ENCODE measurements at regions not wholly inside any gene's neighbourhood (a gene's known extent, or its start where the extent isn't known, plus 50 kb on each side); places are given as distances from the start of the nearest gene placed in this dataset.
"Not testable (repeated sequence)": the region's sequence is repeated elsewhere in the genome, so short reads cannot be mapped to it uniquely, and the experiment has no call there.

DNA sequence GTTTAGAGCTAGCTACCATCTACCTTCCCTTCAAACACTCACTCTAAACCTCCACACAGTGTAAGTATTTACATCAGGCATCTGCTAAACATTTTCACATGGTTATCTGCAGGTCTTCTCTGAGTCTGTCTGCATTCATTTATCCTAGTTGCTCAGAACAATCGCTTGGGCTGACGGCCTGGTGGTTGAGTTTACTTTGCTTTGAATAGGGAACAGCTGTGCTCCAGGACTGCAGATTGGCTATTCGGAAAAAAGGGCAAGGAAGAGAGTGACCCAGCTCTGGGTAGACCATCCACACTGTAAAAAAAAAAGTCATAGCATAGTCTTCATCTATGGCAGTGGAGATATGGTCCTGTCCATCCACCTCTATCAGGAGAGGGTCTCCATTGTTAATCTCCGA lies 115.3 kb upstream of the ESR1 start:
- H3K36me3 ChIP-seq (ENCODE audit: control insufficient read depth, insufficient read depth, low read length): no peaks in the 10 kb centered on the region
- Mint-ChIP-seq H3K27me3 (ENCODE audit: insufficient read depth) (no peaks in the 10 kb centered on the region), H3K27ac (no peak overlapping the region), H3K36me3 (ENCODE audit: low read depth) (no peaks in the 10 kb centered on the region), H3K9me3 (no peaks in the 10 kb centered on the region), H3K4me1 (peaks cover 27% of the 10 kb centered on the region), H3K4me3 (no peak overlapping the region)
- no peak overlapping the region for H3K9ac ChIP-seq (ENCODE audit: extremely low read depth, low read length, poor library complexity, severe bottlenecking)
- H3K9me3 ChIP-seq (ENCODE audit: control insufficient read depth, low read length): no peaks in the 10 kb centered on the region
- WGBS, 2 experiments (ENCODE audit: insufficient coverage in 1 of 2, insufficient read length in 1 of 2): 43 to 46% methylated on average over 3 to 4 of the region's 4 CpGs
- H3K4me3 ChIP-seq (ENCODE audit: low read length): peak overlapping the region; percentile 28
- H3K27me3 ChIP-seq (ENCODE audit: control insufficient read depth, insufficient read depth, low read length, poor library complexity, severe bottlenecking): no peaks in the 10 kb centered on the region
- TF ChIP-seq, protein P1, sequence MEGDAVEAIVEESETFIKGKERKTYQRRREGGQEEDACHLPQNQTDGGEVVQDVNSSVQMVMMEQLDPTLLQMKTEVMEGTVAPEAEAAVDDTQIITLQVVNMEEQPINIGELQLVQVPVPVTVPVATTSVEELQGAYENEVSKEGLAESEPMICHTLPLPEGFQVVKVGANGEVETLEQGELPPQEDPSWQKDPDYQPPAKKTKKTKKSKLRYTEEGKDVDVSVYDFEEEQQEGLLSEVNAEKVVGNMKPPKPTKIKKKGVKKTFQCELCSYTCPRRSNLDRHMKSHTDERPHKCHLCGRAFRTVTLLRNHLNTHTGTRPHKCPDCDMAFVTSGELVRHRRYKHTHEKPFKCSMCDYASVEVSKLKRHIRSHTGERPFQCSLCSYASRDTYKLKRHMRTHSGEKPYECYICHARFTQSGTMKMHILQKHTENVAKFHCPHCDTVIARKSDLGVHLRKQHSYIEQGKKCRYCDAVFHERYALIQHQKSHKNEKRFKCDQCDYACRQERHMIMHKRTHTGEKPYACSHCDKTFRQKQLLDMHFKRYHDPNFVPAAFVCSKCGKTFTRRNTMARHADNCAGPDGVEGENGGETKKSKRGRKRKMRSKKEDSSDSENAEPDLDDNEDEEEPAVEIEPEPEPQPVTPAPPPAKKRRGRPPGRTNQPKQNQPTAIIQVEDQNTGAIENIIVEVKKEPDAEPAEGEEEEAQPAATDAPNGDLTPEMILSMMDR (conservative IDR thresholded peaks at IDR 0.05): no peak
- no peak for DNase-seq
- peaks cover 9% of the 10 kb centered on the region for H3K4me1 ChIP-seq (ENCODE audit: control insufficient read depth, insufficient read depth, low read length)
- H3K27ac ChIP-seq (ENCODE audit: low read depth, low read length): no peak overlapping the region

DNA sequence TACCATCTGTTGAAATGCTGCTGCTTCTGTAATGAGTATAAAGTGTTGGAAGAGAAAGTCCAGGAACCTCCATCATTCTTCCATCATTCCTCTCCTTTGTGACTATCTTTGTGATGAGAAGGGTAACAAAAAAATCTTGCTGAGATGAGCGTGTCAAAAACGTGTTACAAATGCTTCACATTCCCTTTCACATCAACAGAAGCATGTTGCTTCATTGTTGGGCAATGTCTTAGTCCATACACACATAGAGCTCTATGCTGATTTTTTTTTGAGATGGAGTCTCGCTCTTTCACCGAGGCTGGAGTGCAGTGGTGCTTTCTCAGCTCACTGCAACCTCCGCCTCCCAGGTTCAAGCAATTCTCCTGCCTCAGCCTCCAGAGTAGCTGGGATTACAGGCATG lies 114.1 kb upstream of the ESR1 start:
- no peak overlapping the region for H3K9ac ChIP-seq (ENCODE audit: extremely low read depth, low read length, poor library complexity, severe bottlenecking)
- TF ChIP-seq, protein P1 (conservative IDR thresholded peaks at IDR 0.05): no peak
- H3K9me3 Mint-ChIP-seq: no peaks in the 10 kb centered on the region
- no peaks in the 10 kb centered on the region for H3K9me3 ChIP-seq (ENCODE audit: control insufficient read depth, low read length)
- no peak overlapping the region for H3K4me3 Mint-ChIP-seq
- H3K36me3 Mint-ChIP-seq (ENCODE audit: low read depth): no peaks in the 10 kb centered on the region
- 95 to 100% methylated on average over 3 to 5 of the region's 5 CpGs for WGBS, 2 experiments (ENCODE audit: insufficient coverage in 1 of 2, insufficient read length in 1 of 2)
- no peaks in the 10 kb centered on the region for H3K27me3 Mint-ChIP-seq (ENCODE audit: insufficient read depth)
- H3K27me3 ChIP-seq (ENCODE audit: control insufficient read depth, insufficient read depth, low read length, poor library complexity, severe bottlenecking): no peaks in the 10 kb centered on the region
- peaks cover 27% of the 10 kb centered on the region for H3K4me1 Mint-ChIP-seq
- H3K27ac Mint-ChIP-seq: no peak overlapping the region
- H3K27ac ChIP-seq (ENCODE audit: low read depth, low read length): no peak overlapping the region
- no peak for DNase-seq
- H3K4me3 ChIP-seq (ENCODE audit: low read length): no peak overlapping the region
- no peaks in the 10 kb centered on the region for H3K36me3 ChIP-seq (ENCODE audit: control insufficient read depth, insufficient read depth, low read length)
- peaks cover 9% of the 10 kb centered on the region for H3K4me1 ChIP-seq (ENCODE audit: control insufficient read depth, insufficient read depth, low read length)

DNA sequence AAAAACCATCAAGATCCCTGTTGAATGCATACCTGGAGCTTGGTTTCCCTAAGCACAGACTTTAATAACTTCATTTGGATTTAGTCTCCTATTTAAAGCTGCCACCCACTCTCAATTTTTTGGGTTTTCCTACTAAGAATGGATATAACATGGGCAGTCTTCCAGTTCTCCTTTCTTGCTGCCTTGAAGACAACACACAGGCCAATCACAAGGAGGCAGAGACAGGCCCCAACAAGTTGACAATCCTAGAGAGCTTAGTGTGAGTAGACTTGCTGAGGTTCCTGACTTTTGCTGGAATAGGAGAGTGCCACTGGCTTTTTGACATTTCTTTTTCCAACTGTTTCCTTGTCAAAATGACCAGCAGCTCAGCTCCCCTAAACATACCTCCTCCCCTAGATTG lies 112.3 kb upstream of the ESR1 start:
- Mint-ChIP-seq H3K27ac (no peak overlapping the region), H3K9me3 (no peaks in the 10 kb centered on the region), H3K36me3 (ENCODE audit: low read depth) (no peaks in the 10 kb centered on the region), H3K4me1 (peaks cover 25% of the 10 kb centered on the region), H3K27me3 (ENCODE audit: insufficient read depth) (no peaks in the 10 kb centered on the region), H3K4me3 (no peak overlapping the region)
- Histone ChIP-seq H3K36me3 (ENCODE audit: control insufficient read depth, insufficient read depth, low read length) (no peaks in the 10 kb centered on the region), H3K27me3 (ENCODE audit: control insufficient read depth, insufficient read depth, low read length, poor library complexity, severe bottlenecking) (no peaks in the 10 kb centered on the region), H3K9me3 (ENCODE audit: control insufficient read depth, low read length) (no peaks in the 10 kb centered on the region), H3K9ac (ENCODE audit: extremely low read depth, low read length, poor library complexity, severe bottlenecking) (no peak overlapping the region), H3K4me3 (ENCODE audit: low read length) (no peak overlapping the region), H3K4me1 (ENCODE audit: control insufficient read depth, insufficient read depth, low read length) (peaks cover 9% of the 10 kb centered on the region), H3K27ac (ENCODE audit: low read depth, low read length) (no peak overlapping the region)
- no peak for DNase-seq
- TF ChIP-seq, protein P1 (conservative IDR thresholded peaks at IDR 0.05): no peak

- H3K27ac Mint-ChIP-seq; H3K27me3 Mint-ChIP-seq (ENCODE audit: insufficient read depth); H3K4me3 Mint-ChIP-seq; DNase-seq; H3K4me3 ChIP-seq (ENCODE audit: low read length); H3K27me3 ChIP-seq (ENCODE audit: control insufficient read depth, insufficient read depth, low read length, poor library complexity, severe bottlenecking); H3K36me3 ChIP-seq (ENCODE audit: control insufficient read depth, insufficient read depth, low read length); H3K27ac ChIP-seq (ENCODE audit: low read depth, low read length); H3K9me3 Mint-ChIP-seq; H3K9me3 ChIP-seq (ENCODE audit: control insufficient read depth, low read length); H3K9ac ChIP-seq (ENCODE audit: extremely low read depth, low read length, poor library complexity, severe bottlenecking); H3K4me1 ChIP-seq (ENCODE audit: control insufficient read depth, insufficient read depth, low read length); H3K36me3 Mint-ChIP-seq (ENCODE audit: low read depth): not testable (repeated sequence)
- 90 to 100% methylated on average over 1 to 4 of the region's 4 CpGs for WGBS, 2 experiments (ENCODE audit: insufficient coverage in 1 of 2, insufficient read length in 1 of 2)
- peaks cover 15% of the 10 kb centered on the region for H3K4me1 Mint-ChIP-seq
These were observed 111.2 kb upstream of the ESR1 start for GRCh38 chr6:151696302-151696701.

All from endodermal cell (in vitro differentiated cells).